HepG2 (cell line): ENCODE measurements at regions not wholly inside any gene's neighbourhood (a gene's known extent, or its start where the extent isn't known, plus 50 kb on each side); places are given as distances from the start of the nearest gene placed in this dataset.

Experiments used
- ATAC-seq: fragments of 200-7000 bp; cut with Tn5 transposase; 3 replicates; pipeline ENCODE4 v1.9.1; 2020; ENCODE audit warnings: mild to moderate bottlenecking, moderate library complexity
- BruUV-seq: library from RNA; stranded (reverse); fragments of 400-500 nt; replicated peaks from 2 replicates; lab custom pipeline; 2021; lab: Mats Ljungman, UMichigan
- CTCF ChIA-PET: fragments of 300-600 bp; formaldehyde crosslinking; extraction: SDS; loops from one replicate; lab custom pipeline; 2021; ENCODE audit warnings: low total read pairs, inconsistent platforms, low intra/inter-chr PET ratio; lab: Yijun Ruan, JAX
- POLR2A ChIA-PET: fragments of 350-600 bp; sonication (Branson Sonifier 250); formaldehyde crosslinking; loops from one replicate; lab custom pipeline; 2020; ENCODE audit warnings: antibody characterized with exemption, inconsistent platforms; lab: Yijun Ruan, JAX
- DNase-seq: peaks from one replicate; pipeline ENCODE4 v3.0.0-alpha.2; 2015; ENCODE audit warnings: low spot score
- FAIRE-seq: peaks from 3 replicates; lab custom pipeline; 2011; peaks lifted over from hg19 to GRCh38; lab: Jason Lieb, UNC
- H2AFZ ChIP-seq: one replicate; pipeline ENCODE4 v1.6.1; 2011; ENCODE audit warnings: low read length, inconsistent platforms
- H3K27ac ChIP-seq: fragments of 300-600 bp; 3 replicates; pipeline ENCODE4 v1.8.0; 2011; ENCODE audit warnings: mixed run types, mild to moderate bottlenecking, mixed read lengths, low read length, inconsistent platforms; ENCODE audit not compliant: insufficient read depth; ENCODE audit errors: extremely low read length
- H3K27me3 ChIP-seq, 2 experiments: fragments of 200-600 bp in 1 of 2; 2 replicates in 1 of 2; 3 replicates in 1 of 2; pipeline versions ENCODE4 v1.6.0 to v1.8.0; 2011; ENCODE audit warnings: low read length in 2 of 2, mild to moderate bottlenecking in 2 of 2, moderate library complexity in 2 of 2, inconsistent platforms in 1 of 2; ENCODE audit not compliant: insufficient read depth in 2 of 2, control insufficient read depth in 1 of 2
- H3K36me3 ChIP-seq, 2 experiments: fragments of 200-600 bp in 1 of 2; replicated peaks in 1 of 2; 2 replicates in 1 of 2; 3 replicates in 1 of 2; pipeline versions ENCODE4 v1.5.1 to v1.8.0; 2011; ENCODE audit warnings: low read length in 2 of 2, inconsistent platforms in 1 of 2; ENCODE audit not compliant: insufficient read depth in 2 of 2, control insufficient read depth in 1 of 2
- H3K4me1 ChIP-seq: 2 replicates; pipeline ENCODE4 v1.5.1; 2012; ENCODE audit warnings: low read length, inconsistent platforms; ENCODE audit not compliant: insufficient read depth
- H3K4me2 ChIP-seq: 2 replicates; pipeline ENCODE4 v1.6.0; 2011; ENCODE audit warnings: low read depth, low read length, inconsistent platforms
- H3K4me3 ChIP-seq, 3 experiments: fragments of 200-600 bp in 1 of 3; sonication (generic), shearing (Covaris generic) in 1 of 3; replicated peaks in 1 of 3; 2 replicates each; pipeline ENCODE4 v1.5.1; 2011 to 2016; ENCODE audit warnings: low read length in 3 of 3, inconsistent platforms in 2 of 3, low read depth in 2 of 3, mild to moderate bottlenecking in 2 of 3, control low read depth in 1 of 3, mixed read lengths in 1 of 3; ENCODE audit not compliant: insufficient read depth in 1 of 3
- H3K79me2 ChIP-seq: one replicate; pipeline ENCODE4 v1.6.1; 2011; ENCODE audit warnings: low read length, inconsistent platforms; ENCODE audit not compliant: insufficient read depth
- H3K9ac ChIP-seq: 2 replicates; pipeline ENCODE4 v1.6.0; 2011; ENCODE audit warnings: mild to moderate bottlenecking, low read depth, low read length, inconsistent platforms; ENCODE audit not compliant: insufficient read depth
- H3K9me3 ChIP-seq: 2 replicates; pipeline ENCODE4 v1.5.1; 2012; ENCODE audit warnings: mild to moderate bottlenecking, low read length
- H4K20me1 ChIP-seq: 2 replicates; pipeline ENCODE4 v1.6.0; 2011; ENCODE audit warnings: inconsistent platforms, mild to moderate bottlenecking, low read length, moderate library complexity; ENCODE audit not compliant: insufficient read depth
- MYNN ChIP-seq: sonication (generic); formaldehyde crosslinking; IDR thresholded peaks from 2 replicates; pipeline ENCODE4 v1.4.0; 2020; ENCODE audit warnings: mild to moderate bottlenecking, low read depth, missing genetic modification reagents
- SIX1 ChIP-seq: sonication (generic); formaldehyde crosslinking; IDR thresholded peaks from 2 replicates; pipeline ENCODE4 v1.4.0; 2020; ENCODE audit warnings: missing genetic modification reagents, borderline replicate concordance
- ZBTB38 ChIP-seq: sonication (generic); formaldehyde crosslinking; IDR thresholded peaks from 2 replicates; pipeline ENCODE4 v1.5.1; 2020; ENCODE audit warnings: mild to moderate bottlenecking, missing genetic modification reagents
- ZEB1 ChIP-seq: IDR thresholded peaks from 2 replicates; pipeline ENCODE4 v1.6.1; 2012; ENCODE audit warnings: mild to moderate bottlenecking, low read depth, inconsistent platforms; ENCODE audit not compliant: insufficient replicate concordance
- ZNF207 ChIP-seq: fragments of 450-650 bp; IDR thresholded peaks from 2 replicates; pipeline ENCODE4 v1.6.1; 2016; ENCODE audit warnings: antibody characterized with exemption, borderline replicate concordance
- ZNF350 ChIP-seq: sonication (generic); formaldehyde crosslinking; IDR thresholded peaks from 2 replicates; pipeline ENCODE4 v1.4.0; 2020; ENCODE audit warnings: mild to moderate bottlenecking, low read depth, missing genetic modification reagents, borderline replicate concordance
- ZSCAN29 ChIP-seq: sonication (generic); formaldehyde crosslinking; conservative IDR thresholded peaks from 2 replicates; pipeline ENCODE4 v1.4.0; 2020; ENCODE audit warnings: mild to moderate bottlenecking, missing genetic modification reagents
- WGBS: methylation state at CpG from one replicate; pipeline ENCODE4 v1.1.6; 2017; ENCODE audit warnings: low lambda C conversion rate; 5-methylcytosine and 5-hydroxymethylcytosine counted together
- in situ Hi-C: cut with HindIII; loops from 2 replicates; pipeline ENCODE4 v1.10.0; 2017; ENCODE audit warnings: low pct_unique_long_range_greater_than_20kb; ENCODE audit not compliant: extremely low pct_ligation_motif_present
- intact Hi-C: fragments of 100-400 bp; cut with micrococcal nuclease; formaldehyde crosslinking; loops from one replicate; pipeline ENCODE4 v1.10.0; 2022; ENCODE audit not compliant: unreplicated experiment
- TF ChIP-seq, protein P1 (sequence below): sonication (generic); formaldehyde crosslinking; IDR thresholded peaks from 2 replicates; pipeline ENCODE4 v1.5.1; 2020; ENCODE audit warnings: missing genetic modification reagents, mild to moderate bottlenecking, borderline replicate concordance
- TF ChIP-seq, protein P2 (sequence below): sonication (generic); formaldehyde crosslinking; IDR thresholded peaks from 2 replicates; pipeline ENCODE4 v1.5.1; 2020; ENCODE audit warnings: mild to moderate bottlenecking, missing genetic modification reagents, borderline replicate concordance

DNA sequence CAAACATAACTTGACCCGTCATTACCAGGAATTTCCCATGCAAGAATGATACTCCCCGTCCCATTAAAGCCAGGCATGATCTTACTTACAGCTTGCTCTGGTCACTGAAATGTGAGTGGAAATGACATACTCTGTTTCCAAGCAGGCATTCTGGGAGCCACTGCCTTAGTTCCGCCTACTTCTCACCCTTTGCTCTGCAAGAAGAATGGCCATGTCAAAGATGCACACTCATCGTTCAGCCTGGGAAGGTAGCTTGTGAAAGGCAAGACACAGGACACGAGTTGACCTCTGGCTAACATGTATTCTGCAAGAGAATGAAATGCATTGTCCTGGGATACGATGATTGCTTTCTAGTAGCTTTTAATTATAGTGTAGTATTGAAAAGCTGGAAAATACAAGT is 1144.4 kb downstream of the NLGN4X start (continued):
- TF ChIP-seq, protein P1, sequence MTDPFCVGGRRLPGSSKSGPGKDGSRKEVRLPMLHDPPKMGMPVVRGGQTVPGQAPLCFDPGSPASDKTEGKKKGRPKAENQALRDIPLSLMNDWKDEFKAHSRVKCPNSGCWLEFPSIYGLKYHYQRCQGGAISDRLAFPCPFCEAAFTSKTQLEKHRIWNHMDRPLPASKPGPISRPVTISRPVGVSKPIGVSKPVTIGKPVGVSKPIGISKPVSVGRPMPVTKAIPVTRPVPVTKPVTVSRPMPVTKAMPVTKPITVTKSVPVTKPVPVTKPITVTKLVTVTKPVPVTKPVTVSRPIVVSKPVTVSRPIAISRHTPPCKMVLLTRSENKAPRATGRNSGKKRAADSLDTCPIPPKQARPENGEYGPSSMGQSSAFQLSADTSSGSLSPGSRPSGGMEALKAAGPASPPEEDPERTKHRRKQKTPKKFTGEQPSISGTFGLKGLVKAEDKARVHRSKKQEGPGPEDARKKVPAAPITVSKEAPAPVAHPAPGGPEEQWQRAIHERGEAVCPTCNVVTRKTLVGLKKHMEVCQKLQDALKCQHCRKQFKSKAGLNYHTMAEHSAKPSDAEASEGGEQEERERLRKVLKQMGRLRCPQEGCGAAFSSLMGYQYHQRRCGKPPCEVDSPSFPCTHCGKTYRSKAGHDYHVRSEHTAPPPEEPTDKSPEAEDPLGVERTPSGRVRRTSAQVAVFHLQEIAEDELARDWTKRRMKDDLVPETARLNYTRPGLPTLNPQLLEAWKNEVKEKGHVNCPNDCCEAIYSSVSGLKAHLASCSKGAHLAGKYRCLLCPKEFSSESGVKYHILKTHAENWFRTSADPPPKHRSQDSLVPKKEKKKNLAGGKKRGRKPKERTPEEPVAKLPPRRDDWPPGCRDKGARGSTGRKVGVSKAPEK, result no peak
- TF ChIP-seq, protein P2, sequence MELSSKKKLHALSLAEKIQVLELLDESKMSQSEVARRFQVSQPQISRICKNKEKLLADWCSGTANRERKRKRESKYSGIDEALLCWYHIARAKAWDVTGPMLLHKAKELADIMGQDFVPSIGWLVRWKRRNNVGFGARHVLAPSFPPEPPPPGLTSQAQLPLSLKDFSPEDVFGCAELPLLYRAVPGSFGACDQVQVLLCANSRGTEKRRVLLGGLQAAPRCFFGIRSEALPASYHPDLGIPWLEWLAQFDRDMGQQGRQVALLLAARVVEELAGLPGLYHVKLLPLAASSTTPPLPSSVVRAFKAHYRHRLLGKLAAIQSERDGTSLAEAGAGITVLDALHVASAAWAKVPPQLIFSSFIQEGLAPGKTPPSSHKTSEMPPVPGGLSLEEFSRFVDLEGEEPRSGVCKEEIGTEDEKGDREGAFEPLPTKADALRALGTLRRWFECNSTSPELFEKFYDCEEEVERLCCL (CRISPR knock-in tag), result no peak
- TF ChIP-seq ZNF350 (CRISPR knock-in tag), result no peak
- TF ChIP-seq ZSCAN29 (CRISPR knock-in tag), result no peak
- no peak for TF ChIP-seq ZNF207

DNA sequence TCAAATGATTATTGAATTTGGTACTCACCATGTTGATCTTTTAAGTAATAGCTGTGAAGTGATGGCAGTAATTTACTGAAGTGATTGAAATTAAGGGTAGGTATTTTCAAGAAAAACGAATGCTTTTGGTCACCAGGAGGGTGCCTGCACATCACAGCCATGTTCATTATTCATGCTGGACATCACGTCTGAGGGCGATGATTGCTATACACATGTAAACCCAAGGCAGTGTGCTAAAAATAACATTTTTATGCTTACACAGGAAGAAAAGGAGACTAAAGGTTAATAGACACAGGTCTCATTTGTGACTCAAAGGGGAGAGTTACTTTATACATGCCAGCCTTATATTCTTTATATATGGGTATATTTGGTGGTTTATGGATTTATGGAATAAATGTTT is 1146.0 kb downstream of the NLGN4X start:
- no peaks in the 10 kb centered on the region for H3K79me2 ChIP-seq
- H3K4me3 ChIP-seq, result no peak overlapping the region
- FAIRE-seq, result no peak
- WGBS, result 7% methylated on average over 3 of the region's 3 CpGs
- intact Hi-C loops, result no loop called here
- no peak overlapping the region for H3K4me2 ChIP-seq
- H3K27me3 ChIP-seq, result no peaks in the 10 kb centered on the region
- in situ Hi-C loops, result no loop called here
- peaks cover 36% of the 10 kb centered on the region; the same call in 1 of the 2 replicates for H3K9me3 ChIP-seq
- no peak overlapping the region for H3K27ac ChIP-seq
- no peak overlapping the region for H2AFZ ChIP-seq
- no TSS peak for BruUV-seq
- H4K20me1 ChIP-seq, result no peaks in the 10 kb centered on the region
- TF ChIP-seq ZEB1 (no peak), SIX1 (no peak), MYNN (CRISPR knock-in tag) (no peak), ZBTB38 (CRISPR knock-in tag) (no peak)
- TF ChIP-seq, all 625 proteins: peak for 0
- ATAC-seq (no peak), DNase-seq (no peak)
- Histone ChIP-seq H3K4me1 (no peaks in the 10 kb centered on the region), H3K36me3 (no peaks in the 10 kb centered on the region), H3K9ac (no peak overlapping the region)
- POLR2A ChIA-PET, result no interaction called here
- CTCF ChIA-PET, result no interaction called here
